Gastroesophageal sphincter (tissue), 4 donors: ENCODE measurements at regions not wholly inside any gene's neighbourhood (a gene's known extent, or its start where the extent isn't known, plus 50 kb on each side); places are given as distances from the start of the nearest gene placed in this dataset.
"Not testable (repeated sequence)": the region's sequence is repeated elsewhere in the genome, so short reads cannot be mapped to it uniquely, and the experiment has no call there.

Experiments used
- ATAC-seq: fragments of 150-250 bp; one replicate; pipeline ENCODE4 v1.9.1; 2016; ENCODE audit warnings: mild to moderate bottlenecking, moderate library complexity
- H3K27ac ChIP-seq, 4 donors: fragments of 200-600 bp; sonication (generic) in 3 of 4; 1 replicate in 3 of 4; 2 replicates in 1 of 4; pipeline ENCODE4 v1.5.1; 2016 to 2019
- H3K27me3 ChIP-seq: fragments of 200-600 bp; sonication (generic); one replicate; pipeline ENCODE4 v1.5.1; 2019
- H3K36me3 ChIP-seq, 2 donors: fragments of 200-600 bp; sonication (generic); one replicate each; pipeline ENCODE4 v1.5.1; 2019; ENCODE audit warnings: control low read depth in 1 of 2
- H3K4me1 ChIP-seq, 3 donors: fragments of 200-600 bp; sonication (generic); 1 replicate in 2 of 3; 2 replicates in 1 of 3; pipeline ENCODE4 v1.5.1; 2016 to 2019; ENCODE audit warnings: control low read depth in 2 of 3
- H3K4me3 ChIP-seq, 2 donors: fragments of 200-600 bp; sonication (generic); one replicate each; pipeline ENCODE4 v1.5.1; 2019; ENCODE audit warnings: mild to moderate bottlenecking in 1 of 2, moderate library complexity in 1 of 2
- H3K9me3 ChIP-seq, 3 donors: fragments of 200-600 bp; sonication (generic); one replicate each; pipeline ENCODE4 v1.5.1; 2017 to 2019; ENCODE audit warnings: control low read depth in 2 of 3
- CTCF ChIP-seq, 4 experiments: fragments of 200-600 bp in 2 of 4; fragments of 450-650 bp in 2 of 4; sonication (generic) in 1 of 4; IDR thresholded peaks; one replicate each; pipeline ENCODE4 v1.5.1; 2017 to 2019; ENCODE audit warnings: antibody characterized with exemption in 4 of 4, mild to moderate bottlenecking in 2 of 4, moderate library complexity in 2 of 4
- EP300 ChIP-seq: sonication (generic); formaldehyde crosslinking; IDR thresholded peaks from one replicate; pipeline ENCODE4 v1.6.1; 2017; ENCODE audit warnings: antibody characterized with exemption, mild to moderate bottlenecking
- POLR2A ChIP-seq, 2 donors: fragments of 450-650 bp; IDR thresholded peaks; one replicate each; pipeline ENCODE4 v1.6.1; 2017; ENCODE audit warnings: antibody characterized with exemption in 2 of 2, mild to moderate bottlenecking in 2 of 2, moderate library complexity in 1 of 2
- POLR2AphosphoS5 ChIP-seq: sonication (generic); formaldehyde crosslinking; IDR thresholded peaks from one replicate; pipeline ENCODE4 v1.6.1; 2017; ENCODE audit warnings: antibody characterized with exemption
- WGBS, 2 donors: methylation state at CpG; one replicate each; pipeline ENCODE4 v1.1.5; 2018; ENCODE audit warnings: low coverage in 1 of 2; 5-methylcytosine and 5-hydroxymethylcytosine counted together
- small RNA-seq, 4 donors: library from RNA; depleted of rRNA; stranded (forward); fragments of <200 nt; gene quantifications; one replicate each; pipeline ENCODE3, GENCODE V24; 2016

GRCh38 chr9:85077944-85078343 is 408.4 kb downstream of the NTRK2 start:
- 68 to 81% methylated on average over 2 to 3 of the region's 5 CpGs for WGBS, 2 donors
- no peak for TF ChIP-seq POLR2A (IDR thresholded peaks at IDR 0.05)
- TF ChIP-seq EP300: no peak
- TF ChIP-seq CTCF (IDR thresholded peaks at IDR 0.05): no peak
- TF ChIP-seq POLR2AphosphoS5: no peak
- no peak overlapping the region for H3K4me3 ChIP-seq

GRCh38 chr9:85077146-85077545 is 407.6 kb downstream of the NTRK2 start:
- not testable (repeated sequence) for H3K27ac ChIP-seq, H3K9me3 ChIP-seq, ATAC-seq, H3K36me3 ChIP-seq, H3K4me3 ChIP-seq, H3K4me1 ChIP-seq
- WGBS, 2 donors: 83% methylated on average over 6 of the region's 23 CpGs; no CpG with 5 or more reads in 1 of the 2 donors
- H3K27me3 ChIP-seq: peaks cover 12% of the 10 kb centered on the region

More at GRCh38 chr9:85077944-85078343, 408.4 kb downstream of the NTRK2 start:
- Histone ChIP-seq H3K36me3 (no peaks in the 10 kb centered on the region), H3K4me1 (no peaks in the 10 kb centered on the region), H3K9me3 (no peaks in the 10 kb centered on the region), H3K27me3 (peaks cover 12% of the 10 kb centered on the region), H3K27ac (no peak overlapping the region)
- no peak for ATAC-seq

Small RNA genes lying in the stretch of these regions (small RNA-seq; reads per million reads assigned to genes)
- gene UBE2V1P10: 0 reads per million in 4 donors
